Cardiac muscle cell (in vitro differentiated cells and primary cell): ENCODE measurements at regions not wholly inside any gene's neighbourhood (a gene's known extent, or its start where the extent isn't known, plus 50 kb on each side); places are given as distances from the start of the nearest gene placed in this dataset.

Experiments used
- DNase-seq, 2 donors: peaks; one replicate each; pipeline versions ENCODE4 v3.0.0 to v3.0.0-alpha.2; 2010 to 2017; ENCODE audit warnings: low read depth in 1 of 2, low spot score in 1 of 2
- H3K27ac ChIP-seq: fragments of 200-600 bp; sonication (generic); 2 replicates; pipeline ENCODE4 v1.5.1; 2016
- H3K27me3 ChIP-seq: fragments of 200-600 bp; sonication (generic); 2 replicates; pipeline ENCODE4 v1.6.0; 2016; ENCODE audit warnings: control low read depth
- H3K36me3 ChIP-seq: fragments of 200-600 bp; sonication (generic); 2 replicates; pipeline ENCODE4 v1.5.1; 2016; ENCODE audit warnings: control low read depth
- H3K4me1 ChIP-seq: fragments of 200-600 bp; sonication (generic); 2 replicates; pipeline ENCODE4 v1.8.1; 2017; ENCODE audit warnings: low read depth, mild to moderate bottlenecking, mixed run types
- H3K4me3 ChIP-seq: fragments of 200-600 bp; sonication (generic); 2 replicates; pipeline ENCODE4 v1.5.1; 2016; ENCODE audit warnings: mild to moderate bottlenecking
- H3K9me3 ChIP-seq: fragments of 200-600 bp; sonication (generic); 2 replicates; pipeline ENCODE4 v1.5.1; 2017; ENCODE audit warnings: low read depth, mild to moderate bottlenecking, control low read depth
- CTCF ChIP-seq: IDR thresholded peaks from 2 replicates; pipeline ENCODE4 v1.5.1; 2012; ENCODE audit warnings: low read depth, mild to moderate bottlenecking, low read length

GRCh38 chr13:85935868-85936467 is 136.7 kb upstream of the SLITRK6 start:
- Histone ChIP-seq H3K27ac (no peak overlapping the region), H3K27me3 (no peaks in the 10 kb centered on the region), H3K36me3 (no peaks in the 10 kb centered on the region), H3K9me3 (no peaks in the 10 kb centered on the region), H3K4me1 (no peaks in the 10 kb centered on the region), H3K4me3 (no peak overlapping the region)
- DNase-seq = no peak
- no peak for TF ChIP-seq CTCF

- Histone ChIP-seq H3K36me3 (no peaks in the 10 kb centered on the region), H3K9me3 (no peaks in the 10 kb centered on the region), H3K27ac (no peak overlapping the region), H3K27me3 (no peaks in the 10 kb centered on the region), H3K4me1 (no peaks in the 10 kb centered on the region), H3K4me3 (no peak overlapping the region)
- TF ChIP-seq CTCF = no peak
- DNase-seq = no peak
These were observed 130.9 kb upstream of the SLITRK6 start for GRCh38 chr13:85930108-85930507.

GRCh38 chr13:85910962-85911361 is 111.7 kb upstream of the SLITRK6 start:
- H3K4me1 ChIP-seq = peaks cover 10% of the 10 kb centered on the region
- H3K27me3 ChIP-seq = no peaks in the 10 kb centered on the region
- no peaks in the 10 kb centered on the region for H3K36me3 ChIP-seq
- no peak overlapping the region for H3K27ac ChIP-seq
- TF ChIP-seq CTCF = no peak
- no peak for DNase-seq
- no peaks in the 10 kb centered on the region for H3K9me3 ChIP-seq
- H3K4me3 ChIP-seq = no peak overlapping the region

GRCh38 chr13:85900521-85900920 is 101.3 kb upstream of the SLITRK6 start:
- no peaks in the 10 kb centered on the region for H3K9me3 ChIP-seq
- no peak for TF ChIP-seq CTCF
- H3K36me3 ChIP-seq = no peaks in the 10 kb centered on the region
- no peaks in the 10 kb centered on the region for H3K27me3 ChIP-seq
- H3K27ac ChIP-seq = no peak overlapping the region
- no peaks in the 10 kb centered on the region for H3K4me1 ChIP-seq
- no peak for DNase-seq
- H3K4me3 ChIP-seq = no peak overlapping the region

- Histone ChIP-seq H3K4me3 (no peak overlapping the region), H3K27me3 (no peaks in the 10 kb centered on the region), H3K4me1 (no peaks in the 10 kb centered on the region), H3K9me3 (no peaks in the 10 kb centered on the region), H3K36me3 (no peaks in the 10 kb centered on the region), H3K27ac (no peak overlapping the region)
- no peak for TF ChIP-seq CTCF
- no peak for DNase-seq
These were observed 97.6 kb upstream of the SLITRK6 start for GRCh38 chr13:85896516-85897450.
